NCI-H446 (cell line): ENCODE measurements at regions not wholly inside any gene's neighbourhood (a gene's known extent, or its start where the extent isn't known, plus 50 kb on each side); places are given as distances from the start of the nearest gene placed in this dataset.

Source experiments
- DNase-seq, 2 experiments: peaks; one replicate each; lab custom pipeline; 2025; lab: John Stamatoyannopoulos, UW

DNA sequence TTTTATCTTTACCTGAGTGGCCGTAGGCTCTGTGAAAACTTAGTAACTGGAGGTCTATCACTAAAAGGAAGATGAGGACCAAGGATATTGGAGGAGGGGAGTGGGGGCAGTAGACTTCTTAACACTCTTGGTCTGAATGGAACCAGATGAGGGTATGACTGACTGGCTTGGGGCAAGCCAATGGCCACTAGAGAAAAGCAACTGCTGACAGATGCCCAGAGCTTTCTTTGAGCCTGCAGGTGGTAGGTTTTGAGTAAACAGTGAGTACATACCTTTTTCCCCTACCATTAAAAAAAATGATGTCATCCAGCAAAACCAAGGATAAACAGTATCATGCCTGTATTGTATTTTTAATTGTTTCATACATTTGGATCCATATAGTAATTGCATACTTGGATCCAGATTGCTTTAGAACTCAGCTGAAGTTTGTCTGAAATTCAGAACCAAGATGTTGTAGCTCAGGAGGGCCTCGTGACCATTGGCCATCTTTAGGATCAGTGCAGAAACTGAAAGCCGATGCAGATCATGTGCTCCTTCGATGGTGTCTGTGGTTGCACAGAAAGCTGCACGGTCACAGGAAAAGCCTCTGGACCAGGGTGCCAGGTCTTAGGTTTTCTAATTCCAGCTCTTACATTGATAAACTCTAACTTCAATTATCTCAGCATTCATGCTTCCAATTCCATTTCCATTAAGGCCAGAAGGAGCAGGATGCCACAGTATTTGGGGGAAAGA is 131.0 kb downstream of the PDGFRA start:
- DNase-seq, result no peak

GRCh38 chr4:54363037-54363436 is 133.9 kb downstream of the PDGFRA start:
- no peak for DNase-seq

DNA sequence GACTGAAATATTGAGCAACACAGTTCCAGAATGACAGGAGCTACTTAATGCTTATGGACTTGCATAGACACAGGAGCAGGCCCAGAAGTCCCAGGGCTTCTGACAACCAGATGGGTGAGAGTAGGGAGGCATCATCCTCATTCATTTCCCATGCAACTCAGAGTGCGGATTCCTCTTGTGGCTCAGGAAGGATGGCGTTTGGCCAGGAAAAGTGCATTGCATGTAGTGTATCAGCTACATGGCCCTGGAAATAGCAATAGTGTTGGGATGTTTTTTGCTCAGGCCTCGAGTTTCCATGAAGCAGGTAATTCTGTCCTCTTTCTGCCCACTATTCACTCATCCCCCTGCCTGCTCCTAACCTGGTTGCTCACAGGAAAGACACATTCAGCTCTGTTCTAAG is 136.6 kb downstream of the PDGFRA start:
- DNase-seq, result no peak

DNA sequence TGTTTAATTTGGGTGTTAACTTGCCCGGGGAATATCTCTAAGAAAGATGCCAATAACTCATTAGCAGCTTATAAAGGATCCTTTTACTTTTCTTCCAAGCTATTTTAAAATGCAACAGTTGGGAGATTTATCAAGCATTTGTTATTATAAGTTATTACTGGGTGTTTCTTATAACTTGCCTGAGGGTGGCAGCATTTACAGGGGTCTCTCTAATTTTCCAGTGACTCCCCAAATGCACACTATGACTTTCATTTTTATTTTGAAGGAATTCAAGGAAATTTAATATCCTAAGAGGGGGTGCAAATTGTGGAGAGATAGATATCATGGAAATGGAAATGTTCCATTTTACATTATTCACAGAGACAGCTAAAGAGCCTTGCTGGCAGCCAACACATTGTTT is 138.0 kb downstream of the PDGFRA start:
- DNase-seq, result no peak

GRCh38 chr4:54368281-54369265 is 139.5 kb downstream of the PDGFRA start:
- DNase-seq, result no peak

- DNase-seq, result no peak
These were observed 142.1 kb downstream of the PDGFRA start for GRCh38 chr4:54371173-54371572.

- no peak for DNase-seq
These were observed 143.9 kb downstream of the PDGFRA start for GRCh38 chr4:54372951-54373350.

DNA sequence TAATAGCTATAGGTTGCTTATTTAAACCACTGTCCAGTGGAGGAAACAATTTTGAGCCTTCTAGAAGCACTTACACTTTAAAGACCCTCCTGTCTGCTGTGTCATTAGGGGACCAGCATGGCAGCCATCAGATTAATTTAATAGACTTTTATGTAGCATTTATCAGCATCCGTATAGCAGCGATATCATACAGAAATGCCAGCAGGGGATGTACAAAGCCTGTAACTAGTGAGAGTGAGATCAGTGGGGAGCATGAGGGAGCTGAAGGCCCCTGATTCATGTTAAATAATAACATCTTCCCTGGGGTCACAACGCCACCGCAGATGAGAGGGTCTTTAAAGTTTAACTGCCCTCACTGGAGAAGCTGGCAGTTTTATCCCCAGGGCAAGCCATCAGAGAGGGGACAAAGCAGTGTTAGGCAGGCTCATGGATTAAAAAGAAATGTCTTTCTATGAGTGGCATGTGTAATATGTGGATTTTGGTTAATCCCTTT is 144.7 kb downstream of the PDGFRA start:
- DNase-seq, result no peak

GRCh38 chr4:54378461-54378860 is 149.4 kb downstream of the PDGFRA start:
- no peak for DNase-seq

- no peak for DNase-seq
These were observed 155.1 kb downstream of the PDGFRA start for GRCh38 chr4:54384152-54384551.

- DNase-seq, result no peak
These were observed 155.5 kb downstream of the PDGFRA start for GRCh38 chr4:54384563-54384962.

- no peak for DNase-seq
These were observed 157.1 kb downstream of the PDGFRA start for GRCh38 chr4:54386042-54386669.

DNA sequence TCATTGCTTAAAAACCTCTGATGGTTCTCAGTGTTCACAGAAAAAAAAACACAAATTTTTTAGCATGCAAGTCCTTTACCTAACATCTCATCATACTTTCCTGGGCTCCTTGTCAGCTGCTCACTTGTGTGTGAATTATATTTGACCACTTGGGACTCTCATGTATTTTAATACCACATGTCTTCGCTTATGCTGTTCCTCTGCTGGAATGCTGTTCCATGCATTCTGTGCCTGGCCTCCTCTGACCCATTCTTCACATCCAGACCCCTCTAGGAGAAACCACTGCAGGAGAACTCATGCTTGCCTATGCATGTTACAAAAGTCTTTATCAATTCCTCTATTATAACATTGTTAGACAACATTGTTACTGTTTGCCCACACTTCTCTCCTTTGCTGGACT is 157.6 kb downstream of the PDGFRA start:
- DNase-seq, result no peak

DNA sequence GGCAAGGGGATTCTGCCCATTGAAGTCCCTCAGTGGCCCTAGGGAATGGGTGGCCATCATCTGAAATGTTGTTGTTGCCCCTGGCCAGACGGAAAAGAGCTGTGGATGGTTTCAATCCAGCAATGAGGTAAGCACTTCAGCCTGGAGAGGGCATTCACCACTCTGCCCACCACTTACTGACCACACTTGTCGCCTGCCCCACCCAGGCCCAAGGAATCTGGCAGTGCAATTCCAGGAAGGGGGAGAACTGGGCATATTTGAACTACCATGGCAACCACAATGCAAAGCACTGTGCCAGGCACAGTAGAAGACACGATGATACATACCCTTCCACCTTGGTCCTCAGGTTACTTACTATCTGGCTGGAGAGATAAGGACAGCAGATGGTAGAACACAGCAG is 161.6 kb downstream of the PDGFRA start:
- DNase-seq, result no peak

- no peak for DNase-seq
These were observed 162.0 kb downstream of the PDGFRA start for GRCh38 chr4:54391104-54391503.

GRCh38 chr4:54392479-54392878 is 163.4 kb downstream of the PDGFRA start:
- no peak for DNase-seq

GRCh38 chr4:54393243-54393642 is 164.2 kb downstream of the PDGFRA start:
- DNase-seq, result no peak

DNA sequence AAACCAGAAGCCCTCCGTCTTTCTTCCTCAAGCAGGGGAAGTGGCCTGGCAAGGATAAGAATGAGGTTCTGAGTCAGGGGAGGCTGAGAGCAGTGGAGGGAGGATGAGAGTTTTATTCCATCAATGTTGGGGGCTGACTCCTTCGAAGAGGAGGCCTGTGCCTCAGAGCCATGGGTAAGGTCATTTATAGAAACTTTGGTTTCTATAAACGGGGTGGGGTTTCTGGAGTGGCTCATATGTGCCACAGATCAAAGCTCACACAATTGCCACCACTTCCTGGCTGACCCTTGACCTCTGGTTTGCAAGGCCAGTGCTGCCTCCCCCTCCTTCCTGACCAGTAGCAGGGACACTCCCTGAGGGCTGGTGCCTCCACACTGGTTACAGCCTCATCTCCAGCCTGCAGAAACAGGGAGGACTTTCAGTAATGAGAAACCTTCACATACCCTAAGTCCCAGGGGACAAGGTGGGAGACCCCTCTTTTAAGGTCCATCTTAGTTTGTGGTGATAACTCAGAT is 166.0 kb downstream of the PDGFRA start:
- DNase-seq, result no peak

DNA sequence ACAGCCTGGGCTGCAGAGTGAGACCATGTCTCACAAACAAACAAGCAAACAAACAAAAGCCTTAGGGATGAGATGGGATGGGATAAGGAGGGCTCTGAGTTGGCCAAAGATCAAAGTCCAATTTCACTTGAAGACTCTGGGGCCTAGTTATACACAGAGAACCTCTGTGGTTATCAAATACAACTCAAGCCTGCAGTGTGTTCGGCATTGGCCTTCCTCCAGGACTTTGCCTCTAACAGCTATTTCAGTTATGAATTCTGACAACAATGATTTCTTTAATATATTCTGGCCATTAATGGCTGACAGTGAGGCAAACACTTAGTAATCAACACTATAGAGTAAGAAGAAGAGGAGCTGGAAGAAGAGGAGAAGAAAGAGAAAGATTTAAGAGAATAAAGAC is 171.1 kb downstream of the PDGFRA start:
- DNase-seq, result no peak

DNA sequence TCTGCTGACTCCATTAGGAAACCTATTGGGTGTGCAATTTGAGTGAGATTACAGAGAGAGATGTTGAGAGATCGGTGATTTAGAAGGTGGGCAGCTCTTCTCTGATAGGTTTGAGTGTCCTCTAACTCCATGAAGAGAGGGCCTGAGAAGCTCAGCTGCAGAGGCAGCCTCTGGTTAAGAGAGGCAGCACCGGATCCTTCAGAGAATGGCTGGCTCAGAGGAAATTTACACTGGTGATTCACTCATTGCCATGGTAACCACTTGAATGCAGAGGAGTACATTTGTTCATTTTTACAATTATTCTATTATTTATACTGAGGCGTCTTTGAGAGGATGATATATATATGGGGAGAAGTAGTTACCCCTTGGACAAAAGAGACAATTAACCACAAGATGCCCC is 171.7 kb downstream of the PDGFRA start:
- DNase-seq, result no peak

DNA sequence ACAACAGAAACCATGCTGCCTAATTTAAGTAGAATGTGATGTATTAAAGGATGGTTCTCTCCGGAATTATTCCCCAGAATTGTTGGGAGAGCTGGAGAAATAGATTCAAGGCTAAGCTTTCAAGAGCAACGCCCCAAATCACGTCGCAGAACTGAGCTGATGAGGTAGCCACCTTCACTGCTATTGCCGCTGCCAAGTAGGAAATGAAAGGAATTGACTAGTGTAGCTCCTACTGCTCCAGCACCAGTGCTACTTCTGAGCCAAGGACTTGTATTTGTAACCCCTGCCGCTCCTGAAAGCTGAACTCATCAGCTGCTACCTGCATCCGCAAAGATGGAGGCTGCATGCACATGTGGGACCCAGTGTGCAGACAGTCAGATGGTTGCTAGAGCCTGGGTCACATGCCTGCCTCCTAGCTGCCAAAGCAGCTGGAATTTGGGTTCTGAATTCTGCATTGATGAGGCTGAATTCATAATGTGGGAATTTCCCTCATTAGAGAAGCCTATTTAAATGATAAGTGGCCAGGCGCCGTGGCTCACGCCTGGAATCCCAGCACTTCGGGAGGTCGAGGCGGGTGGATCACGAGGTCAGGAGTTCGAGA is 173.9 kb downstream of the PDGFRA start:
- no peak for DNase-seq
